GM23338 (cell line): ENCODE measurements at regions not wholly inside any gene's neighbourhood (a gene's known extent, or its start where the extent isn't known, plus 50 kb on each side); places are given as distances from the start of the nearest gene placed in this dataset.

Experiments
- ATAC-seq: fragments of 200-7000 bp; cut with Tn5 transposase; 3 replicates; pipeline ENCODE4 v1.9.1; 2020
- DNase-seq: peaks from one replicate; pipeline ENCODE4 v3.0.0-alpha.2; 2015; ENCODE audit warnings: low spot score
- H2AFZ ChIP-seq: fragments of 200-600 bp; sonication (generic); 2 replicates; pipeline ENCODE4 v1.8.0; 2016; ENCODE audit warnings: antibody characterized with exemption, mild to moderate bottlenecking, moderate library complexity
- H3F3A ChIP-seq: fragments of 200-600 bp; sonication (generic); replicated peaks from 2 replicates; pipeline ENCODE4 v1.8.0; 2017; ENCODE audit warnings: antibody characterized with exemption, mixed run types, low read depth
- H3K27ac ChIP-seq: fragments of 200-600 bp; sonication (generic); 2 replicates; pipeline ENCODE4 v1.6.1; 2016; ENCODE audit warnings: low read depth
- H3K27me3 ChIP-seq: fragments of 200-600 bp; sonication (generic); 2 replicates; pipeline ENCODE4 v1.8.0; 2016; ENCODE audit warnings: mild to moderate bottlenecking, mixed run types, moderate library complexity; ENCODE audit not compliant: insufficient read depth
- H3K36me3 ChIP-seq: fragments of 200-600 bp; sonication (generic); 2 replicates; pipeline ENCODE4 v1.8.0; 2016; ENCODE audit warnings: mild to moderate bottlenecking; ENCODE audit not compliant: insufficient read depth
- H3K4me1 ChIP-seq: fragments of 200-600 bp; sonication (generic); 2 replicates; pipeline ENCODE4 v1.8.0; 2016; ENCODE audit warnings: mild to moderate bottlenecking, moderate library complexity; ENCODE audit not compliant: insufficient read depth
- H3K4me2 ChIP-seq: fragments of 200-600 bp; sonication (generic); 2 replicates; pipeline ENCODE4 v1.7.1; 2017; ENCODE audit warnings: mixed run types
- H3K4me3 ChIP-seq: fragments of 200-600 bp; sonication (generic); 2 replicates; pipeline ENCODE4 v1.6.1; 2016; ENCODE audit warnings: mixed run types
- H3K79me2 ChIP-seq: fragments of 200-600 bp; sonication (generic); replicated peaks from 2 replicates; pipeline ENCODE4 v1.8.0; 2017; ENCODE audit warnings: mild to moderate bottlenecking; ENCODE audit not compliant: insufficient read depth
- H3K9me2 ChIP-seq: fragments of 200-600 bp; sonication (generic); 2 replicates; pipeline ENCODE4 v1.8.0; 2017; ENCODE audit not compliant: insufficient read depth
- H4K20me1 ChIP-seq: fragments of 200-600 bp; sonication (generic); replicated peaks from 2 replicates; pipeline ENCODE4 v1.8.0; 2017; ENCODE audit warnings: mild to moderate bottlenecking; ENCODE audit not compliant: insufficient read depth
- H3K27ac Mint-ChIP-seq: 2 replicates; pipeline ENCODE4 v1.8.0; 2020; ENCODE audit warnings: inconsistent platforms, mild to moderate bottlenecking, moderate library complexity, mixed read lengths
- H3K27me3 Mint-ChIP-seq: 3 replicates; pipeline ENCODE4 v1.8.0; 2022; ENCODE audit warnings: low read depth, mild to moderate bottlenecking, moderate library complexity, mixed read lengths, inconsistent platforms; ENCODE audit not compliant: insufficient read depth, poor library complexity
- H3K36me3 Mint-ChIP-seq: 3 replicates; pipeline ENCODE4 v1.8.0; 2021; ENCODE audit warnings: low read depth, mild to moderate bottlenecking, inconsistent platforms, moderate library complexity, mixed read lengths
- H3K4me1 Mint-ChIP-seq: 3 replicates; pipeline ENCODE4 v1.8.0; 2020; ENCODE audit warnings: mild to moderate bottlenecking, inconsistent platforms, mixed read lengths
- H3K4me3 Mint-ChIP-seq: 3 replicates; pipeline ENCODE4 v1.8.0; 2021; ENCODE audit warnings: moderate library complexity, mild to moderate bottlenecking, inconsistent platforms, mixed read lengths
- H3K9me3 Mint-ChIP-seq: 3 replicates; pipeline ENCODE4 v1.8.0; 2020; ENCODE audit warnings: moderate library complexity, mild to moderate bottlenecking, inconsistent platforms, mixed read lengths
- EZH2phosphoT487 ChIP-seq: fragments of 200-600 bp; sonication (generic); IDR thresholded peaks from one replicate; pipeline ENCODE4 v1.8.1; 2018; ENCODE audit warnings: antibody characterized with exemption; ENCODE audit not compliant: unreplicated experiment
- NANOG ChIP-seq: IDR thresholded peaks from 2 replicates; pipeline ENCODE4 v1.6.1; 2016; ENCODE audit warnings: antibody characterized with exemption, borderline replicate concordance
- STAT1 ChIP-seq: IDR thresholded peaks from one replicate; pipeline ENCODE4 v1.6.1; 2016; ENCODE audit warnings: antibody characterized with exemption; ENCODE audit not compliant: unreplicated experiment
- ZNF114 ChIP-seq: fragments of 250-450 bp; sonication (Bioruptor Pico); IDR thresholded peaks from 2 replicates; pipeline ENCODE4 v1.5.0; 2020; ENCODE audit warnings: mild to moderate bottlenecking, moderate library complexity
- ZNF331 ChIP-seq: fragments of 250-450 bp; sonication (Bioruptor Pico); IDR thresholded peaks from 2 replicates; pipeline ENCODE4 v1.5.0; 2020; ENCODE audit warnings: low read depth, mild to moderate bottlenecking, moderate library complexity
- TF ChIP-seq, protein P1 (sequence below), 2 experiments: fragments of 200-600 bp in 1 of 2; sonication (generic) in 1 of 2; conservative IDR thresholded peaks; 2 replicates each; pipeline versions ENCODE4 v1.5.1 to v1.6.1; 2016 to 2017; ENCODE audit warnings: antibody characterized with exemption in 2 of 2, low read depth in 2 of 2, mild to moderate bottlenecking in 2 of 2, moderate library complexity in 1 of 2
- TF ChIP-seq, protein P2 (sequence below): IDR thresholded peaks from 2 replicates; pipeline ENCODE4 v1.6.1; 2016; ENCODE audit warnings: antibody characterized with exemption
- TF ChIP-seq, protein P3 (sequence below): fragments of 250-450 bp; sonication (Bioruptor Pico); IDR thresholded peaks from 2 replicates; pipeline ENCODE4 v1.5.0; 2020; ENCODE audit warnings: mild to moderate bottlenecking, moderate library complexity

DNA sequence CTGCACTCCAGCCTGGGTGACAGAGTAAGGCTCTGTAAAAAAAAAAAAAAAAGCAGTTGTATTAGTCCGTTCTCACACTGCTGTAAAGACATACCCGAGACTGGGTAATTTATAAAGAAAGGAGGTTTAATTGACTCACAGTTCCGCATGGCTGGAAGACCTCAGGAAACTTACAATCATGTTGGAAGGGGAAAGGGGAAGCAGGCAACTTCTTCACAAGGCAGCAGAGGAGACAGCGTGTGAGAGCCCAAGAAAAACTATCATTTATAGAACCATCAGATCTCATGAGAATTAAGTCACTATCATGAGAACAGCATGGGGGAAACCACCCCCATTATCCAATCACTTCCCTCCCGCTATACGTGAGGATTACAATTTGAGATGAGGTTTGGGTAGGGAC is 151.7 kb upstream of the NR5A2 start:
- H3K27me3 Mint-ChIP-seq = no peaks in the 10 kb centered on the region
- Histone ChIP-seq H3K27ac (no peak overlapping the region), H3K9me2 (no peaks in the 10 kb centered on the region; the same call in 1 of the 2 replicates), H3K79me2 (no peaks in the 10 kb centered on the region), H3F3A (no peaks in the 10 kb centered on the region), H3K36me3 (no peaks in the 10 kb centered on the region), H3K4me3 (no peak overlapping the region), H2AFZ (0 out of 2 replicates have a peak overlapping the region, but pooled peaks have one; percentile 0), H4K20me1 (no peaks in the 10 kb centered on the region), H3K4me1 (no peaks in the 10 kb centered on the region), H3K4me2 (no peak overlapping the region), H3K27me3 (no peaks in the 10 kb centered on the region)
- no peak for DNase-seq
- H3K36me3 Mint-ChIP-seq = no peaks in the 10 kb centered on the region
- TF ChIP-seq EZH2phosphoT487 = no peak
- no peaks in the 10 kb centered on the region; the same call in 2 of the 3 replicates for H3K4me1 Mint-ChIP-seq
- no peak overlapping the region for H3K4me3 Mint-ChIP-seq
- H3K27ac Mint-ChIP-seq = no peak overlapping the region
- H3K9me3 Mint-ChIP-seq = no peaks in the 10 kb centered on the region
- ATAC-seq = no peak

DNA sequence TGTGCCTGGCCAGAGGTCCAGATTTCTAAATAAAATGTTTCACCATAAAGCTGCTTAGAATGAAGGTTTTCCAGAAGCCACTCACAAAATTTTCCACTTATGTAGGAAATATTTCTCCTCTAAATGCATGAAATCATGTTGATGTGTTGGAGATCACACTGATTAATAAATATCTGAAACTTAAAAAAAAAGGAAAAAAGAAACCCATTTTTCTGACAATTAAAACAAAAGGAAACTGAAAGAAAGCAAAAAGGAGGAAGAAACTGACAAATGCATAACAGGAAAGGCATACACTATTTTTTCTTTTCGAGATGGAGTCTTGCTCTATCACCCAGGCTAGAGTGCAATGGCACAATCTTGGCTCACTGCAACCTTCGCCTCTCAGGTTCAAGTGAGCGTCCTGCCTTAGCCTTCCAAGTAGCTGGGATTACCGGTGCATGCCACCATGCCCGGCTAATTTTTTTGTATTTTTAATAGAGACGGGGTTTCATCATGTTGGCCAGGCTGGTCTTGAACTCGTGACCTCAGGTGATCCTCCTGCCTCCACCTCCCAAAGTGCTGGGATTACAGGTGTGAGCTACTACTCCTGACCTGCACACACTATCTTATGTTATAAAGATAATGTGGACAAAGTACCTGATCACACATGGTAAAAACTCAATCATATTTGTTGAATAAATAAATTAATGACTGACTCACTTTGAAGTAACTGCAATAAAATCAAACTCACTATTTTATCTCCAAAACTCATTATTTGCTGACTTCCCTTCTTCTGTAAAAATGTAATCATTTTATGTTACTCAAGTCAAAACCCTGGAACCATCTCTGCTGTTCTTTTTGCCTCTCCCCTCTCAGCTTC is 149.8 kb upstream of the NR5A2 start:
- H3K36me3 Mint-ChIP-seq = no peaks in the 10 kb centered on the region
- TF ChIP-seq ZNF114 (no peak), EZH2phosphoT487 (no peak), NANOG (no peak), ZNF331 (CRISPR knock-in tag) (no peak), STAT1 (no peak)
- TF ChIP-seq, protein P1, sequence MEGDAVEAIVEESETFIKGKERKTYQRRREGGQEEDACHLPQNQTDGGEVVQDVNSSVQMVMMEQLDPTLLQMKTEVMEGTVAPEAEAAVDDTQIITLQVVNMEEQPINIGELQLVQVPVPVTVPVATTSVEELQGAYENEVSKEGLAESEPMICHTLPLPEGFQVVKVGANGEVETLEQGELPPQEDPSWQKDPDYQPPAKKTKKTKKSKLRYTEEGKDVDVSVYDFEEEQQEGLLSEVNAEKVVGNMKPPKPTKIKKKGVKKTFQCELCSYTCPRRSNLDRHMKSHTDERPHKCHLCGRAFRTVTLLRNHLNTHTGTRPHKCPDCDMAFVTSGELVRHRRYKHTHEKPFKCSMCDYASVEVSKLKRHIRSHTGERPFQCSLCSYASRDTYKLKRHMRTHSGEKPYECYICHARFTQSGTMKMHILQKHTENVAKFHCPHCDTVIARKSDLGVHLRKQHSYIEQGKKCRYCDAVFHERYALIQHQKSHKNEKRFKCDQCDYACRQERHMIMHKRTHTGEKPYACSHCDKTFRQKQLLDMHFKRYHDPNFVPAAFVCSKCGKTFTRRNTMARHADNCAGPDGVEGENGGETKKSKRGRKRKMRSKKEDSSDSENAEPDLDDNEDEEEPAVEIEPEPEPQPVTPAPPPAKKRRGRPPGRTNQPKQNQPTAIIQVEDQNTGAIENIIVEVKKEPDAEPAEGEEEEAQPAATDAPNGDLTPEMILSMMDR (conservative IDR thresholded peaks at IDR 0.05; ENCODE audit: low read depth in 2 of 2) = no peak
- TF ChIP-seq, protein P2, sequence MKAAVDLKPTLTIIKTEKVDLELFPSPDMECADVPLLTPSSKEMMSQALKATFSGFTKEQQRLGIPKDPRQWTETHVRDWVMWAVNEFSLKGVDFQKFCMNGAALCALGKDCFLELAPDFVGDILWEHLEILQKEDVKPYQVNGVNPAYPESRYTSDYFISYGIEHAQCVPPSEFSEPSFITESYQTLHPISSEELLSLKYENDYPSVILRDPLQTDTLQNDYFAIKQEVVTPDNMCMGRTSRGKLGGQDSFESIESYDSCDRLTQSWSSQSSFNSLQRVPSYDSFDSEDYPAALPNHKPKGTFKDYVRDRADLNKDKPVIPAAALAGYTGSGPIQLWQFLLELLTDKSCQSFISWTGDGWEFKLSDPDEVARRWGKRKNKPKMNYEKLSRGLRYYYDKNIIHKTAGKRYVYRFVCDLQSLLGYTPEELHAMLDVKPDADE = no peak
- TF ChIP-seq, protein P3, sequence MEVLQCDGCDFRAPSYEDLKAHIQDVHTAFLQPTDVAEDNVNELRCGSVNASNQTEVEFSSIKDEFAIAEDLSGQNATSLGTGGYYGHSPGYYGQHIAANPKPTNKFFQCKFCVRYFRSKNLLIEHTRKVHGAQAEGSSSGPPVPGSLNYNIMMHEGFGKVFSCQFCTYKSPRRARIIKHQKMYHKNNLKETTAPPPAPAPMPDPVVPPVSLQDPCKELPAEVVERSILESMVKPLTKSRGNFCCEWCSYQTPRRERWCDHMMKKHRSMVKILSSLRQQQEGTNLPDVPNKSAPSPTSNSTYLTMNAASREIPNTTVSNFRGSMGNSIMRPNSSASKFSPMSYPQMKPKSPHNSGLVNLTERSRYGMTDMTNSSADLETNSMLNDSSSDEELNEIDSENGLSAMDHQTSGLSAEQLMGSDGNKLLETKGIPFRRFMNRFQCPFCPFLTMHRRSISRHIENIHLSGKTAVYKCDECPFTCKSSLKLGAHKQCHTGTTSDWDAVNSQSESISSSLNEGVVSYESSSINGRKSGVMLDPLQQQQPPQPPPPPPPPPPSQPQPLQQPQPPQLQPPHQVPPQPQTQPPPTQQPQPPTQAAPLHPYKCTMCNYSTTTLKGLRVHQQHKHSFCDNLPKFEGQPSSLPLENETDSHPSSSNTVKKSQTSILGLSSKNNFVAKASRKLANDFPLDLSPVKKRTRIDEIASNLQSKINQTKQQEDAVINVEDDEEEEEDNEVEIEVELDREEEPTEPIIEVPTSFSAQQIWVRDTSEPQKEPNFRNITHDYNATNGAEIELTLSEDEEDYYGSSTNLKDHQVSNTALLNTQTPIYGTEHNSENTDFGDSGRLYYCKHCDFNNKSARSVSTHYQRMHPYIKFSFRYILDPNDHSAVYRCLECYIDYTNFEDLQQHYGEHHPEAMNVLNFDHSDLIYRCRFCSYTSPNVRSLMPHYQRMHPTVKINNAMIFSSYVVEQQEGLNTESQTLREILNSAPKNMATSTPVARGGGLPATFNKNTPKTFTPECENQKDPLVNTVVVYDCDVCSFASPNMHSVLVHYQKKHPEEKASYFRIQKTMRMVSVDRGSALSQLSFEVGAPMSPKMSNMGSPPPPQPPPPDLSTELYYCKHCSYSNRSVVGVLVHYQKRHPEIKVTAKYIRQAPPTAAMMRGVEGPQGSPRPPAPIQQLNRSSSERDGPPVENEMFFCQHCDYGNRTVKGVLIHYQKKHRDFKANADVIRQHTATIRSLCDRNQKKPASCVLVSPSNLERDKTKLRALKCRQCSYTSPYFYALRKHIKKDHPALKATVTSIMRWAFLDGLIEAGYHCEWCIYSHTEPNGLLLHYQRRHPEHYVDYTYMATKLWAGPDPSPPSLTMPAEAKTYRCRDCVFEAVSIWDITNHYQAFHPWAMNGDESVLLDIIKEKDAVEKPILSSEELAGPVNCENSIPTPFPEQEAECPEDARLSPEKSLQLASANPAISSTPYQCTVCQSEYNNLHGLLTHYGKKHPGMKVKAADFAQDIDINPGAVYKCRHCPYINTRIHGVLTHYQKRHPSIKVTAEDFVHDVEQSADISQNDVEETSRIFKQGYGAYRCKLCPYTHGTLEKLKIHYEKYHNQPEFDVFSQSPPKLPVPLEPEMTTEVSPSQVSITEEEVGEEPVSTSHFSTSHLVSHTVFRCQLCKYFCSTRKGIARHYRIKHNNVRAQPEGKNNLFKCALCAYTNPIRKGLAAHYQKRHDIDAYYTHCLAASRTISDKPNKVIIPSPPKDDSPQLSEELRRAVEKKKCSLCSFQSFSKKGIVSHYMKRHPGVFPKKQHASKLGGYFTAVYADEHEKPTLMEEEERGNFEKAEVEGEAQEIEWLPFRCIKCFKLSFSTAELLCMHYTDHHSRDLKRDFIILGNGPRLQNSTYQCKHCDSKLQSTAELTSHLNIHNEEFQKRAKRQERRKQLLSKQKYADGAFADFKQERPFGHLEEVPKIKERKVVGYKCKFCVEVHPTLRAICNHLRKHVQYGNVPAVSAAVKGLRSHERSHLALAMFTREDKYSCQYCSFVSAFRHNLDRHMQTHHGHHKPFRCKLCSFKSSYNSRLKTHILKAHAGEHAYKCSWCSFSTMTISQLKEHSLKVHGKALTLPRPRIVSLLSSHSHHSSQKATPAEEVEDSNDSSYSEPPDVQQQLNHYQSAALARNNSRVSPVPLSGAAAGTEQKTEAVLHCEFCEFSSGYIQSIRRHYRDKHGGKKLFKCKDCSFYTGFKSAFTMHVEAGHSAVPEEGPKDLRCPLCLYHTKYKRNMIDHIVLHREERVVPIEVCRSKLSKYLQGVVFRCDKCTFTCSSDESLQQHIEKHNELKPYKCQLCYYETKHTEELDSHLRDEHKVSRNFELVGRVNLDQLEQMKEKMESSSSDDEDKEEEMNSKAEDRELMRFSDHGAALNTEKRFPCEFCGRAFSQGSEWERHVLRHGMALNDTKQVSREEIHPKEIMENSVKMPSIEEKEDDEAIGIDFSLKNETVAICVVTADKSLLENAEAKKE (CRISPR knock-in tag) = no peak
- H3K27ac Mint-ChIP-seq = no peak overlapping the region
- H3K9me3 Mint-ChIP-seq = peaks cover 4% of the 10 kb centered on the region; the same call in 1 of the 3 replicates
- Histone ChIP-seq H3K4me1 (no peaks in the 10 kb centered on the region), H3K27ac (no peak overlapping the region), H3F3A (no peaks in the 10 kb centered on the region), H4K20me1 (no peaks in the 10 kb centered on the region), H3K27me3 (no peaks in the 10 kb centered on the region), H3K36me3 (no peaks in the 10 kb centered on the region), H3K79me2 (no peaks in the 10 kb centered on the region), H3K4me2 (no peak overlapping the region), H3K4me3 (no peak overlapping the region), H2AFZ (no peak overlapping the region), H3K9me2 (no peaks in the 10 kb centered on the region; the same call in 1 of the 2 replicates)
- H3K4me1 Mint-ChIP-seq = no peaks in the 10 kb centered on the region; the same call in 2 of the 3 replicates
- ATAC-seq (no peak), DNase-seq (no peak)
- H3K27me3 Mint-ChIP-seq = no peaks in the 10 kb centered on the region
- H3K4me3 Mint-ChIP-seq = no peak overlapping the region
